PC-9 (cell line): ENCODE measurements at regions not wholly inside any gene's neighbourhood (a gene's known extent, or its start where the extent isn't known, plus 50 kb on each side); places are given as distances from the start of the nearest gene placed in this dataset.

ENCODE experiments used
- BruUV-seq: library from RNA; stranded (reverse); fragments of 400-500 nt; replicated peaks from 2 replicates; lab custom pipeline; 2021; lab: Mats Ljungman, UMichigan
- CTCF ChIA-PET: fragments of 300-600 bp; sonication (Branson Sonifier 250); formaldehyde crosslinking; loops from one replicate; lab custom pipeline; 2022; ENCODE audit warnings: antibody characterized with exemption; lab: Charles Lee
- POLR2A ChIA-PET: fragments of 300-600 bp; sonication (Branson Sonifier 250); formaldehyde crosslinking; loops from one replicate; lab custom pipeline; 2022; ENCODE audit warnings: antibody characterized with exemption; ENCODE audit not compliant: unreplicated experiment; lab: Charles Lee
- DNase-seq, 2 experiments: peaks; one replicate each; pipeline versions ENCODE4 v3.0.0 to v3.0.0-alpha.2; 2015 to 2022; ENCODE audit warnings: mixed read lengths in 1 of 2
- H2AFZ ChIP-seq: fragments of 200-600 bp; sonication (generic); 2 replicates; pipeline ENCODE4 v1.8.1; 2017; ENCODE audit warnings: antibody characterized with exemption
- H3F3A ChIP-seq: fragments of 200-600 bp; sonication (generic); 2 replicates; pipeline ENCODE4 v1.8.1; 2017; ENCODE audit warnings: antibody characterized with exemption, mild to moderate bottlenecking, low read depth; ENCODE audit not compliant: insufficient read depth
- H3K27ac ChIP-seq: fragments of 200-600 bp; sonication (generic); 2 replicates; pipeline ENCODE4 v1.6.1; 2016; ENCODE audit warnings: mixed run types
- H3K27me3 ChIP-seq: fragments of 200-600 bp; sonication (generic); 2 replicates; pipeline ENCODE4 v1.6.1; 2016; ENCODE audit warnings: low read depth, mixed run types; ENCODE audit not compliant: insufficient read depth
- H3K36me3 ChIP-seq: fragments of 200-600 bp; sonication (generic); 2 replicates; pipeline ENCODE4 v1.6.1; 2016; ENCODE audit warnings: low read depth, mixed run types
- H3K4me1 ChIP-seq: fragments of 200-600 bp; sonication (generic); replicated peaks from 2 replicates; pipeline ENCODE4 v1.6.1; 2016; ENCODE audit warnings: mixed run types; ENCODE audit not compliant: insufficient read depth
- H3K4me2 ChIP-seq: fragments of 200-600 bp; sonication (generic); 2 replicates; pipeline ENCODE4 v1.6.1; 2017; ENCODE audit warnings: mixed run types
- H3K4me3 ChIP-seq: fragments of 200-600 bp; sonication (generic); 2 replicates; pipeline ENCODE4 v1.6.1; 2016; ENCODE audit warnings: mixed run types
- H3K79me2 ChIP-seq: fragments of 200-600 bp; sonication (generic); 2 replicates; pipeline ENCODE4 v1.6.1; 2017; ENCODE audit warnings: low read depth, mixed run types
- H3K9me2 ChIP-seq: fragments of 200-600 bp; sonication (generic); 2 replicates; pipeline ENCODE4 v1.8.1; 2017; ENCODE audit warnings: mild to moderate bottlenecking; ENCODE audit not compliant: insufficient read depth
- H3K9me3 ChIP-seq: fragments of 200-600 bp; sonication (generic); 2 replicates; pipeline ENCODE4 v1.8.1; 2016; ENCODE audit warnings: low read depth; ENCODE audit not compliant: insufficient read depth
- H4K20me1 ChIP-seq: fragments of 200-600 bp; sonication (generic); 2 replicates; pipeline ENCODE4 v1.8.1; 2017; ENCODE audit not compliant: insufficient read depth
- CTCF ChIP-seq: fragments of 200-600 bp; sonication (generic); conservative IDR thresholded peaks from 2 replicates; pipeline ENCODE4 v1.6.1; 2017; ENCODE audit warnings: mixed run types, antibody characterized with exemption, mild to moderate bottlenecking, moderate library complexity
- EZH2 ChIP-seq: fragments of 200-600 bp; sonication (generic); IDR thresholded peaks from 2 replicates; pipeline ENCODE4 v1.8.0; 2017; ENCODE audit warnings: antibody characterized with exemption, low read depth
- intact Hi-C: fragments of 100-400 bp; cut with micrococcal nuclease; formaldehyde crosslinking; loops from one replicate; pipeline ENCODE4 v1.10.0; 2022; ENCODE audit not compliant: unreplicated experiment

- no peaks in the 10 kb centered on the region for H3K9me3 ChIP-seq
- ChIA-PET CTCF (no interaction called here), POLR2A (no interaction called here)
- no peaks in the 10 kb centered on the region for H4K20me1 ChIP-seq
- H3K79me2 ChIP-seq, result no peaks in the 10 kb centered on the region
- no peaks in the 10 kb centered on the region for H3K36me3 ChIP-seq
- intact Hi-C loops, result no loop called here
- no peak overlapping the region for H3K4me2 ChIP-seq
- TF ChIP-seq CTCF (no peak), EZH2 (no peak)
- no peak for DNase-seq
- H3K27ac ChIP-seq, result no peak overlapping the region
- no peaks in the 10 kb centered on the region for H3K4me1 ChIP-seq
- H3K4me3 ChIP-seq, result no peak overlapping the region
- no peak overlapping the region for H2AFZ ChIP-seq
- BruUV-seq, result no TSS peak
- H3F3A ChIP-seq, result no peaks in the 10 kb centered on the region
- no peaks in the 10 kb centered on the region for H3K9me2 ChIP-seq
- H3K27me3 ChIP-seq, result no peaks in the 10 kb centered on the region
Observed at GRCh38 chr10:132123606-132124005, 57.9 kb downstream of the JAKMIP3 start.

- ChIA-PET POLR2A (no interaction called here), CTCF (no interaction called here)
- no peak overlapping the region for H3K4me3 ChIP-seq
- H3F3A ChIP-seq, result no peaks in the 10 kb centered on the region
- no peaks in the 10 kb centered on the region for H4K20me1 ChIP-seq
- no peaks in the 10 kb centered on the region for H3K79me2 ChIP-seq
- no peak for DNase-seq
- H3K9me3 ChIP-seq, result no peaks in the 10 kb centered on the region
- H3K9me2 ChIP-seq, result no peaks in the 10 kb centered on the region
- no peaks in the 10 kb centered on the region for H3K27me3 ChIP-seq
- no peaks in the 10 kb centered on the region for H3K4me1 ChIP-seq
- intact Hi-C loops, result no loop called here
- no peak overlapping the region for H3K4me2 ChIP-seq
- H2AFZ ChIP-seq, result no peak overlapping the region
- no peaks in the 10 kb centered on the region for H3K36me3 ChIP-seq
- BruUV-seq, result no TSS peak
- H3K27ac ChIP-seq, result no peak overlapping the region
- TF ChIP-seq EZH2 (no peak), CTCF (no peak)
Observed at GRCh38 chr10:132124201-132124920, 58.6 kb downstream of the JAKMIP3 start.

- no peaks in the 10 kb centered on the region for H3K4me1 ChIP-seq
- no peaks in the 10 kb centered on the region for H3K27me3 ChIP-seq
- H3K79me2 ChIP-seq, result no peaks in the 10 kb centered on the region
- H3K9me2 ChIP-seq, result no peaks in the 10 kb centered on the region
- no TSS peak for BruUV-seq
- no peak overlapping the region for H3K27ac ChIP-seq
- no peak overlapping the region for H2AFZ ChIP-seq
- CTCF ChIA-PET, result no interaction called here
- intact Hi-C loops, result no loop called here
- H3K4me2 ChIP-seq, result no peak overlapping the region
- no peak overlapping the region for H3K4me3 ChIP-seq
- POLR2A ChIA-PET, result no interaction called here
- H3K36me3 ChIP-seq, result no peaks in the 10 kb centered on the region
- H3K9me3 ChIP-seq, result no peaks in the 10 kb centered on the region
- TF ChIP-seq EZH2, result no peak
- no peak for TF ChIP-seq CTCF
- H3F3A ChIP-seq, result no peaks in the 10 kb centered on the region
- DNase-seq, result no peak
- no peaks in the 10 kb centered on the region for H4K20me1 ChIP-seq
Observed at GRCh38 chr10:132129431-132129830, 57.3 kb upstream of the DPYSL4 start.
